Endodermal cell (in vitro differentiated cells): ENCODE measurements at regions not wholly inside any gene's neighbourhood (a gene's known extent, or its start where the extent isn't known, plus 50 kb on each side); places are given as distances from the start of the nearest gene placed in this dataset.

Experiments used
- DNase-seq: peaks from one replicate; pipeline ENCODE4 v3.0.0-alpha.2; 2017
- H3K27ac ChIP-seq: 2 replicates; pipeline ENCODE4 v1.5.1; 2013; ENCODE audit warnings: mild to moderate bottlenecking, low read depth, low read length, moderate library complexity
- H3K27me3 ChIP-seq: 2 replicates; pipeline ENCODE4 v1.6.1; 2013; ENCODE audit warnings: mild to moderate bottlenecking, low read length, moderate library complexity; ENCODE audit not compliant: insufficient read depth, control insufficient read depth, poor library complexity, severe bottlenecking
- H3K36me3 ChIP-seq: 2 replicates; pipeline ENCODE4 v1.7.0; 2013; ENCODE audit warnings: mild to moderate bottlenecking, low read length, moderate library complexity; ENCODE audit not compliant: control insufficient read depth, insufficient read depth
- H3K4me1 ChIP-seq: one replicate; pipeline ENCODE4 v1.7.0; 2013; ENCODE audit warnings: low read length; ENCODE audit not compliant: control insufficient read depth, insufficient read depth
- H3K4me3 ChIP-seq: 2 replicates; pipeline ENCODE4 v1.5.1; 2013; ENCODE audit warnings: mild to moderate bottlenecking, low read length, moderate library complexity
- H3K9ac ChIP-seq: 2 replicates; pipeline ENCODE4 v1.6.1; 2013; ENCODE audit warnings: mild to moderate bottlenecking, low read length, moderate library complexity; ENCODE audit not compliant: poor library complexity, severe bottlenecking; ENCODE audit errors: extremely low read depth
- H3K9me3 ChIP-seq: 2 replicates; pipeline ENCODE4 v1.6.1; 2013; ENCODE audit warnings: mild to moderate bottlenecking, low read length, moderate library complexity; ENCODE audit not compliant: control insufficient read depth
- H3K27ac Mint-ChIP-seq: 2 replicates; pipeline ENCODE4 v1.8.0; 2020; ENCODE audit warnings: mixed read lengths
- H3K27me3 Mint-ChIP-seq: 2 replicates; pipeline ENCODE4 v1.8.0; 2021; ENCODE audit warnings: mild to moderate bottlenecking, mixed read lengths; ENCODE audit not compliant: insufficient read depth
- H3K36me3 Mint-ChIP-seq: 2 replicates; pipeline ENCODE4 v1.8.0; 2020; ENCODE audit warnings: low read depth, mixed read lengths
- H3K4me1 Mint-ChIP-seq: 2 replicates; pipeline ENCODE4 v1.8.0; 2020; ENCODE audit warnings: mixed read lengths
- H3K4me3 Mint-ChIP-seq: 2 replicates; pipeline ENCODE4 v1.8.0; 2020; ENCODE audit warnings: mild to moderate bottlenecking, moderate library complexity, mixed read lengths
- H3K9me3 Mint-ChIP-seq: 2 replicates; pipeline ENCODE4 v1.8.0; 2020; ENCODE audit warnings: mild to moderate bottlenecking, mixed read lengths
- WGBS, 2 experiments: methylation state at CpG; one replicate each; pipeline versions ENCODE4 v1.1.5 to v1.1.7; 2013; ENCODE audit warnings: missing lambda C conversion rate in 2 of 2, mixed read lengths in 1 of 2; ENCODE audit not compliant: insufficient coverage in 1 of 2, insufficient read length in 1 of 2; 5-methylcytosine and 5-hydroxymethylcytosine counted together
- TF ChIP-seq, protein P1 (sequence below): fragments of 200-600 bp; sonication (generic); conservative IDR thresholded peaks from 2 replicates; pipeline ENCODE4 v1.5.0; 2021; ENCODE audit warnings: antibody characterized with exemption, mild to moderate bottlenecking

DNA sequence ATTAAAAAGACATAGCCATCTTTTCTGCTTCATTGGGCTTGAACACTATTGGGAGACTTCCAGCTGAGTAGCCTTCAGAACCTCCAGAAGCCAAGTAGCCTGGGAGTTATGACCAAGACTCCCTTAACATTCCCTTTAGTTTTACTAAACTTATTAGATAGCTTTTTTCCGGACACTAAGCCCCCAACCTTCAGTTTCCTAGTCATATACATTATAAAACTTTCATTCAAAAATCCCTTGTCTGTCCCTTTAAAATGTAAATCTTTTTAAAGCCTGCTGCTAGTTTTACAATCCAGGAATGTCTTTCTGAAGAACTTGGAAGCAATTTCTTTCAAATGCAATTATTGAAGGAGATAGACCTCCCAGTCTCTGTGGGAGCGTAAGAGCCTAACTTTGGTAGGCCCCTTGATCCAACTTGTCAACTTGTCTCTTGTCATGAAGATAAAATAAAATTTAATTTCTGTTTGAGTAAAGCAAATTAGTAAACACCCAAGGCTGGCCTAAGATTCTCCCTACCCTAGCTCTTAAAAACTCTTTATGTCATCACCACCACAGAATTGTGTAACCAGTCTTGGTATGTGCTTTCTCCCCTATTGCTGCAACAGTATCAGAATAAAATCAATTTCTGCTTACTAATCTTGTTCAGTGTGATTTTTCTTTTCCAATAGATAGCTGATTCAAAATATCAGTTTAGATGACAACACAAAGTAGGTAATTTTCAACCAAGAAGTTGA is 796.2 kb downstream of the PLA2G4A start:
- H3K27me3 Mint-ChIP-seq = no peaks in the 10 kb centered on the region
- Histone ChIP-seq H3K4me3 (no peak overlapping the region), H3K9me3 (peaks cover 21% of the 10 kb centered on the region), H3K27me3 (no peaks in the 10 kb centered on the region), H3K9ac (no peak overlapping the region), H3K27ac (no peak overlapping the region), H3K4me1 (no peaks in the 10 kb centered on the region), H3K36me3 (no peaks in the 10 kb centered on the region)
- H3K36me3 Mint-ChIP-seq = no peaks in the 10 kb centered on the region
- WGBS, 2 experiments = 68 to 80% methylated on average over 2 of the region's 2 CpGs
- peaks cover 3% of the 10 kb centered on the region for H3K9me3 Mint-ChIP-seq
- DNase-seq = no peak
- H3K4me1 Mint-ChIP-seq = peaks cover 18% of the 10 kb centered on the region
- no peak overlapping the region for H3K27ac Mint-ChIP-seq
- TF ChIP-seq, protein P1, sequence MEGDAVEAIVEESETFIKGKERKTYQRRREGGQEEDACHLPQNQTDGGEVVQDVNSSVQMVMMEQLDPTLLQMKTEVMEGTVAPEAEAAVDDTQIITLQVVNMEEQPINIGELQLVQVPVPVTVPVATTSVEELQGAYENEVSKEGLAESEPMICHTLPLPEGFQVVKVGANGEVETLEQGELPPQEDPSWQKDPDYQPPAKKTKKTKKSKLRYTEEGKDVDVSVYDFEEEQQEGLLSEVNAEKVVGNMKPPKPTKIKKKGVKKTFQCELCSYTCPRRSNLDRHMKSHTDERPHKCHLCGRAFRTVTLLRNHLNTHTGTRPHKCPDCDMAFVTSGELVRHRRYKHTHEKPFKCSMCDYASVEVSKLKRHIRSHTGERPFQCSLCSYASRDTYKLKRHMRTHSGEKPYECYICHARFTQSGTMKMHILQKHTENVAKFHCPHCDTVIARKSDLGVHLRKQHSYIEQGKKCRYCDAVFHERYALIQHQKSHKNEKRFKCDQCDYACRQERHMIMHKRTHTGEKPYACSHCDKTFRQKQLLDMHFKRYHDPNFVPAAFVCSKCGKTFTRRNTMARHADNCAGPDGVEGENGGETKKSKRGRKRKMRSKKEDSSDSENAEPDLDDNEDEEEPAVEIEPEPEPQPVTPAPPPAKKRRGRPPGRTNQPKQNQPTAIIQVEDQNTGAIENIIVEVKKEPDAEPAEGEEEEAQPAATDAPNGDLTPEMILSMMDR = no peak
- no peak overlapping the region for H3K4me3 Mint-ChIP-seq

DNA sequence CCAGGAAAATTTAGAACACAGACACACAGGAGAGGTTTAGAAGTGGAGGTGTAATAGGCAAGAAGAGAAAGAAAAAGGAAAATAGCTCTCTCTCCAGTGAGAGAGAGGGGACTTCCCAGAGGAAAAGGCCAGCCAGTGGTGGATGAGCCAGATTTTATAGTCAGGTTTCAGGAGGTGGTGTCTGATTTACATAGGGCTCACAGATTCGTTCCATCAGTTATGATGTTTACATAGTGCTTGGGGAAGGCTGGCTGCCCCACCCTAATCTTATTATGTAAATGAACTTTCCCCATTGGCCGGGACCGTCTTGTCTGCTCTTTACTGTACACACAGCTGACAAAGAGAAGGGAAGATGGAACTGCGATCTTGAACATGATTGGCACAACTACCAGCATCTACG is 797.3 kb downstream of the PLA2G4A start:
- Histone ChIP-seq H3K4me1 (no peaks in the 10 kb centered on the region), H3K4me3 (peak overlapping the region; percentile 23), H3K9ac (no peak overlapping the region), H3K9me3 (peaks cover 31% of the 10 kb centered on the region), H3K27ac (no peak overlapping the region), H3K27me3 (no peaks in the 10 kb centered on the region), H3K36me3 (peaks cover 3% of the 10 kb centered on the region)
- Mint-ChIP-seq H3K9me3 (peaks cover 12% of the 10 kb centered on the region), H3K36me3 (no peaks in the 10 kb centered on the region), H3K4me3 (no peak overlapping the region), H3K27ac (no peak overlapping the region), H3K27me3 (no peaks in the 10 kb centered on the region), H3K4me1 (peaks cover 18% of the 10 kb centered on the region)
- DNase-seq = peak; percentile 49
- TF ChIP-seq, protein P1 = no peak
- WGBS, 2 experiments = 64 to 76% methylated on average over 3 to 5 of the region's 5 CpGs

- Mint-ChIP-seq H3K27me3 (no peaks in the 10 kb centered on the region), H3K27ac (no peak overlapping the region), H3K36me3 (peaks cover 2% of the 10 kb centered on the region), H3K4me1 (peaks cover 18% of the 10 kb centered on the region), H3K4me3 (no peak overlapping the region), H3K9me3 (peaks cover 24% of the 10 kb centered on the region)
- Histone ChIP-seq H3K4me3 (no peak overlapping the region), H3K27me3 (no peaks in the 10 kb centered on the region), H3K36me3 (peaks cover 3% of the 10 kb centered on the region), H3K9me3 (peaks cover 46% of the 10 kb centered on the region), H3K9ac (no peak overlapping the region), H3K27ac (no peak overlapping the region), H3K4me1 (no peaks in the 10 kb centered on the region)
- no peak for DNase-seq
- TF ChIP-seq, protein P1 = no peak
- 96 to 100% methylated on average over 2 of the region's 2 CpGs for WGBS, 2 experiments
These were observed 798.8 kb downstream of the PLA2G4A start for GRCh38 chr1:187627516-187627915.
